H1 (cell line): ENCODE measurements at regions not wholly inside any gene's neighbourhood (a gene's known extent, or its start where the extent isn't known, plus 50 kb on each side); places are given as distances from the start of the nearest gene placed in this dataset.

ENCODE experiments used
- CTCF ChIA-PET: fragments of 300-600 bp; sonication (Branson Sonifier 250); formaldehyde crosslinking; loops from one replicate; lab custom pipeline; 2021; ENCODE audit not compliant: partially characterized antibody; lab: Charles Lee
- POLR2A ChIA-PET: fragments of 300-600 bp; sonication (Branson Sonifier 250); formaldehyde crosslinking; loops from one replicate; lab custom pipeline; 2021; ENCODE audit warnings: inconsistent platforms; ENCODE audit not compliant: partially characterized antibody; lab: Charles Lee
- DNase-seq, 2 experiments: peaks; one replicate each; pipeline versions ENCODE4 v3.0.0 to v3.0.0-alpha.2; 2010 to 2022; ENCODE audit warnings: low spot score in 2 of 2, low read depth in 1 of 2, mixed read lengths in 1 of 2
- FAIRE-seq: peaks from 2 replicates; lab custom pipeline; 2011; peaks lifted over from hg19 to GRCh38; lab: Jason Lieb, UNC
- H2AFZ ChIP-seq: 2 replicates; pipeline ENCODE4 v1.8.1; 2012; ENCODE audit warnings: low read length, inconsistent platforms
- H2AK5ac ChIP-seq: 2 replicates; pipeline ENCODE4 v1.6.1; 2013; ENCODE audit warnings: low read depth, low read length
- H2BK120ac ChIP-seq: replicated peaks from 2 replicates; pipeline ENCODE3; 2013; ENCODE audit warnings: low read depth, low read length, inconsistent platforms
- H2BK12ac ChIP-seq: 2 replicates; pipeline ENCODE4 v1.6.1; 2013; ENCODE audit warnings: low read depth, low read length
- H2BK15ac ChIP-seq: 2 replicates; pipeline ENCODE4 v1.6.1; 2013; ENCODE audit warnings: low read length
- H2BK20ac ChIP-seq: 2 replicates; pipeline ENCODE4 v1.6.1; 2013; ENCODE audit warnings: low read length
- H2BK5ac ChIP-seq: 2 replicates; pipeline ENCODE4 v1.6.1; 2013; ENCODE audit warnings: low read depth, low read length
- H3K14ac ChIP-seq: 2 replicates; pipeline ENCODE4 v1.6.1; 2013; ENCODE audit warnings: inconsistent platforms; ENCODE audit not compliant: insufficient read length
- H3K18ac ChIP-seq: 2 replicates; pipeline ENCODE4 v1.6.1; 2013; ENCODE audit warnings: low read length; ENCODE audit errors: extremely low read depth
- H3K23ac ChIP-seq: 2 replicates; pipeline ENCODE4 v1.6.1; 2013; ENCODE audit warnings: inconsistent platforms; ENCODE audit not compliant: insufficient read length
- H3K23me2 ChIP-seq: 2 replicates; pipeline ENCODE4 v1.6.1; 2013; ENCODE audit warnings: low read depth, low read length
- H3K27ac ChIP-seq: 2 replicates; pipeline ENCODE4 v1.6.1; 2011; ENCODE audit warnings: low read depth, low read length, inconsistent platforms
- H3K27me3 ChIP-seq, 4 experiments: replicated peaks in 1 of 4; 1 replicate in 1 of 4; 2 replicates in 3 of 4; pipeline versions ENCODE4 v1.6.1 to v1.8.1; 2011 to 2013; ENCODE audit warnings: low read length in 3 of 4, mild to moderate bottlenecking in 3 of 4, inconsistent platforms in 2 of 4, mixed read lengths in 2 of 4, moderate library complexity in 1 of 4; ENCODE audit not compliant: control insufficient read depth in 3 of 4, insufficient read depth in 3 of 4; ENCODE audit errors: extremely low read depth in 1 of 4
- H3K36me3 ChIP-seq, 4 experiments: 2 replicates each; pipeline versions ENCODE4 v1.6.1 to v1.8.1; 2011 to 2013; ENCODE audit warnings: mild to moderate bottlenecking in 4 of 4, low read length in 3 of 4, moderate library complexity in 2 of 4, control low read depth in 1 of 4, inconsistent platforms in 1 of 4; ENCODE audit not compliant: insufficient read depth in 4 of 4, control insufficient read depth in 2 of 4
- H3K4ac ChIP-seq: replicated peaks from 2 replicates; pipeline ENCODE3; 2013; ENCODE audit warnings: low read length, low read depth, mixed read lengths, inconsistent platforms; ENCODE audit not compliant: insufficient read length
- H3K4me1 ChIP-seq, 4 experiments: replicated peaks in 1 of 4; 1 replicate in 1 of 4; 2 replicates in 3 of 4; pipeline versions ENCODE4 v1.6.1 to v1.8.1; 2011 to 2013; ENCODE audit warnings: low read length in 3 of 4, inconsistent platforms in 2 of 4, mixed read lengths in 1 of 4; ENCODE audit not compliant: insufficient read depth in 4 of 4, control insufficient read depth in 3 of 4
- H3K4me2 ChIP-seq, 2 experiments: 2 replicates each; pipeline versions ENCODE4 v1.6.1 to v1.8.1; 2011 to 2013; ENCODE audit warnings: low read depth in 2 of 2, low read length in 2 of 2, control low read depth in 1 of 2, inconsistent platforms in 1 of 2, mild to moderate bottlenecking in 1 of 2; ENCODE audit not compliant: insufficient read depth in 1 of 2
- H3K4me3 ChIP-seq, 4 experiments: fragments of 200-600, 300-600 bp in 1 of 4; sonication (generic), shearing (Covaris generic), sonication (Bioruptor Twin) in 1 of 4; 2 replicates each; pipeline versions ENCODE4 v1.5.1 to v1.8.1; 2011 to 2016; ENCODE audit warnings: low read length in 4 of 4, low read depth in 3 of 4, control low read depth in 2 of 4, inconsistent platforms in 2 of 4, mild to moderate bottlenecking in 2 of 4, mixed read lengths in 1 of 4, moderate library complexity in 1 of 4; ENCODE audit not compliant: insufficient read depth in 2 of 4; ENCODE audit errors: extremely low read depth in 1 of 4
- H3K56ac ChIP-seq: replicated peaks from 2 replicates; pipeline ENCODE3; 2013; ENCODE audit warnings: low read depth, mild to moderate bottlenecking, mixed read lengths, low read length, inconsistent platforms; ENCODE audit not compliant: insufficient read length
- H3K79me1 ChIP-seq: 2 replicates; pipeline ENCODE4 v1.6.1; 2013; ENCODE audit warnings: low read depth, low read length, control low read depth
- H3K79me2 ChIP-seq, 2 experiments: 2 replicates each; pipeline versions ENCODE4 v1.6.1 to v1.8.1; 2012 to 2013; ENCODE audit warnings: low read length in 2 of 2, mild to moderate bottlenecking in 2 of 2, inconsistent platforms in 1 of 2; ENCODE audit not compliant: insufficient read depth in 2 of 2, control insufficient read depth in 1 of 2
- H3K9ac ChIP-seq, 4 experiments: replicated peaks in 1 of 4; 1 replicate in 1 of 4; 2 replicates in 3 of 4; pipeline versions ENCODE4 v1.6.1 to v1.8.1; 2011 to 2013; ENCODE audit warnings: low read depth in 3 of 4, low read length in 3 of 4, control low read depth in 2 of 4, mild to moderate bottlenecking in 2 of 4, moderate library complexity in 2 of 4, inconsistent platforms in 1 of 4; ENCODE audit errors: extremely low read depth in 1 of 4
- H3K9me3 ChIP-seq, 2 experiments: 2 replicates each; pipeline versions ENCODE4 v1.6.1 to v1.8.1; 2012 to 2013; ENCODE audit warnings: mild to moderate bottlenecking in 2 of 2, moderate library complexity in 2 of 2, control low read depth in 1 of 2, inconsistent platforms in 1 of 2, low read depth in 1 of 2, low read length in 1 of 2, mixed read lengths in 1 of 2; ENCODE audit not compliant: insufficient read depth in 2 of 2
- H4K20me1 ChIP-seq, 2 experiments: replicated peaks in 1 of 2; 2 replicates each; pipeline versions ENCODE3 to v1.8.1; 2011 to 2013; ENCODE audit warnings: inconsistent platforms in 2 of 2, low read length in 2 of 2, mild to moderate bottlenecking in 1 of 2; ENCODE audit not compliant: insufficient read depth in 2 of 2, control insufficient read depth in 1 of 2
- H4K5ac ChIP-seq: 2 replicates; pipeline ENCODE4 v1.6.1; 2013; ENCODE audit warnings: low read length, low read depth, mixed read lengths, inconsistent platforms; ENCODE audit not compliant: insufficient read length
- H4K8ac ChIP-seq: 2 replicates; pipeline ENCODE4 v1.8.0; 2013; ENCODE audit warnings: mild to moderate bottlenecking, moderate library complexity, low read length, inconsistent platforms; ENCODE audit not compliant: insufficient read depth; ENCODE audit errors: extremely low read depth
- H4K91ac ChIP-seq: replicated peaks from 2 replicates; pipeline ENCODE3; 2013; ENCODE audit warnings: low read length, mixed read lengths, inconsistent platforms; ENCODE audit not compliant: insufficient read length
- CHD2 ChIP-seq: IDR thresholded peaks from 2 replicates; pipeline ENCODE4 v1.6.1; 2012; ENCODE audit warnings: low read length, improper control_type of control experiment
- GABPA ChIP-seq: IDR thresholded peaks from 2 replicates; pipeline ENCODE4 v1.6.1; 2011; ENCODE audit warnings: mild to moderate bottlenecking, low read length, moderate library complexity, borderline replicate concordance; ENCODE audit not compliant: insufficient read depth
- GTF2F1 ChIP-seq: IDR thresholded peaks from 2 replicates; pipeline ENCODE4 v1.6.1; 2012; ENCODE audit warnings: low read depth, low read length, improper control_type of control experiment, borderline replicate concordance
- HDAC2 ChIP-seq, 2 experiments: fragments of 300-600 bp in 1 of 2; sonication (generic) in 1 of 2; IDR thresholded peaks; 2 replicates each; pipeline ENCODE4 v1.6.1; 2011 to 2012; ENCODE audit warnings: low read depth in 2 of 2, low read length in 2 of 2, mild to moderate bottlenecking in 2 of 2, moderate library complexity in 2 of 2, borderline replicate concordance in 1 of 2, inconsistent platforms in 1 of 2
- KDM1A ChIP-seq: fragments of 200-600, 300-600 bp; sonication (generic); IDR thresholded peaks from 2 replicates; pipeline ENCODE4 v1.7.1; 2016; ENCODE audit warnings: mild to moderate bottlenecking, low read length, borderline replicate concordance
- SAP30 ChIP-seq: fragments of 300-600 bp; sonication (generic); IDR thresholded peaks from 2 replicates; pipeline ENCODE4 v1.7.1; 2012; ENCODE audit warnings: low read length, moderate library complexity, mild to moderate bottlenecking, inconsistent platforms; ENCODE audit not compliant: insufficient read depth, insufficient replicate concordance
- SIX5 ChIP-seq: IDR thresholded peaks from 2 replicates; pipeline ENCODE4 v1.6.1; 2011; ENCODE audit warnings: mild to moderate bottlenecking, low read depth, low read length
- SP1 ChIP-seq: IDR thresholded peaks from 2 replicates; pipeline ENCODE4 v1.6.1; 2011; ENCODE audit warnings: low read depth, low read length
- USF2 ChIP-seq: IDR thresholded peaks from 2 replicates; pipeline ENCODE4 v1.6.1; 2011; ENCODE audit warnings: low read length, improper control_type of control experiment
- YY1 ChIP-seq: IDR thresholded peaks from 2 replicates; pipeline ENCODE4 v1.6.1; 2011; ENCODE audit warnings: low read depth, mild to moderate bottlenecking, low read length
- WGBS, 2 experiments: shearing (Covaris generic) in 1 of 2; methylation state at CpG; one replicate each; pipeline versions ENCODE4 v1.1.6 to v1.1.7; 2013 to 2015; ENCODE audit warnings: low lambda C conversion rate in 2 of 2, mixed read lengths in 2 of 2, inconsistent platforms in 1 of 2, low coverage in 1 of 2, missing lambda C conversion rate in 1 of 2; ENCODE audit not compliant: insufficient replicate concordance in 2 of 2, insufficient coverage in 1 of 2, insufficient read length in 1 of 2; ENCODE audit errors: extremely low coverage in 1 of 2, missing lambda C conversion rate in 1 of 2; 5-methylcytosine and 5-hydroxymethylcytosine counted together

GRCh38 chr13:85503797-85504196 lies 295.4 kb downstream of the SLITRK6 start:
- H4K20me1 ChIP-seq, result no peaks in the 10 kb centered on the region
- H3K56ac ChIP-seq, result no peak overlapping the region
- H3K18ac ChIP-seq, result no peak overlapping the region
- H3K79me2 ChIP-seq, result no peaks in the 10 kb centered on the region
- no peak overlapping the region for H2AFZ ChIP-seq
- FAIRE-seq (no peak), DNase-seq (no peak)
- no peak overlapping the region for H3K4me2 ChIP-seq
- no peak overlapping the region for H3K27ac ChIP-seq
- no peak overlapping the region for H3K9ac ChIP-seq
- H2BK120ac ChIP-seq, result no peak overlapping the region
- no peak overlapping the region for H2BK12ac ChIP-seq
- no peak overlapping the region for H2BK15ac ChIP-seq
- no peaks in the 10 kb centered on the region for H3K23me2 ChIP-seq
- peaks cover 0 to 3% (median 3%) of the 10 kb centered on the region in 4 experiments; a peak in 2 of 7 replicates for H3K4me1 ChIP-seq
- H3K4ac ChIP-seq, result no peak overlapping the region
- H3K36me3 ChIP-seq, result no peaks in the 10 kb centered on the region
- no peak overlapping the region for H3K14ac ChIP-seq
- no peak overlapping the region for H2BK20ac ChIP-seq
- H2AK5ac ChIP-seq, result no peak overlapping the region
- no peak overlapping the region for H3K23ac ChIP-seq
- no peak overlapping the region for H4K91ac ChIP-seq
- H2BK5ac ChIP-seq, result no peak overlapping the region
- no peaks in the 10 kb centered on the region for H3K9me3 ChIP-seq
- ChIA-PET POLR2A (no interaction called here), CTCF (no interaction called here)
- no peak overlapping the region for H3K4me3 ChIP-seq
- 95% methylated on average over 2 of the region's 2 CpGs; no CpG with 5 or more reads in 1 of the 2 experiments for WGBS, 2 experiments
- H4K8ac ChIP-seq, result no peak overlapping the region
- no peak overlapping the region for H4K5ac ChIP-seq
- H3K27me3 ChIP-seq, result no peaks in the 10 kb centered on the region
- no peaks in the 10 kb centered on the region for H3K79me1 ChIP-seq
- TF ChIP-seq SAP30 (no peak), USF2 (no peak), SIX5 (no peak), GTF2F1 (no peak), CHD2 (no peak), HDAC2 (IDR thresholded peaks at IDR 0.05; ENCODE audit: borderline replicate concordance in 1 of 2, low read depth in 2 of 2, low read length in 2 of 2) (no peak), GABPA (no peak), YY1 (no peak), KDM1A (no peak), SP1 (no peak)
